ENCODE measurements at regions not wholly inside any gene's neighbourhood (a gene's known extent, or its start where the extent isn't known, plus 50 kb on each side); places are given as distances from the start of the nearest gene placed in this dataset.

DNA sequence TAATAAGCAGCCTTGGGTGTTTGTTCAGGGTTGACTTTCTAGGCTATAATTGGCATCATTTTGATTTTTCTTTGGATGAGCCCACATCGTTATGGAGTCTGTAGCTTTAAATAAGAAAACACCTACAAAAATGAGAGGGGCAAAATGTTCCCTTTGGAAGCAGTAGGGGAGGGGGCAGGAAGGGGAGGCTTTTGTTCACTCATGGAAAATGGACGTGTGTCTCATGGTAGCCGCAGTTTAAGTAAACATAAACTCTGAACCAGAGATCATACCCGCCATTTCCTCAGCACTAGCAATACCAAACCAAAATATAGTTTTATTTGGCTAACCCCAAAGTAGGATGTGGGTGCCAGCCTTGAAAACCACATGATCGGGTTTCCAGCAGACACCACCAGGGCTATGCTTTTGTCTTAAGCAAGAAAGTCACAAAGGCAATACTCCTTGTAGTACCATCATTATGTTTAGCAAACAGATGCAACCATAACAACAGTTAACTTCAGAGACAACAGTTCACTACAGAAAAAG is 572.5 kb upstream of the JAG1 start:
- Histone ChIP-seq H2AFZ (ENCODE audit: low read depth) (no peak overlapping the region), H3K9ac (no peak overlapping the region), H3K4me2 (no peak overlapping the region), H3K4me3 (IDR thresholded peaks at IDR 0.05; ENCODE audit: insufficient read depth, low read depth, low read length) (no peak overlapping the region), H4K20me1 (ENCODE audit: insufficient read depth) (no peaks in the 10 kb centered on the region), H3K4me1 (ENCODE audit: low read depth, poor library complexity, severe bottlenecking) (no peaks in the 10 kb centered on the region), H3K79me2 (ENCODE audit: insufficient read depth, low read depth) (no peaks in the 10 kb centered on the region), H3K36me3 (ENCODE audit: insufficient read depth) (no peaks in the 10 kb centered on the region), H3K27me3 (ENCODE audit: insufficient read depth, low read depth) (no peaks in the 10 kb centered on the region), H3K27ac (no peak overlapping the region)
- TF ChIP-seq, protein P1, sequence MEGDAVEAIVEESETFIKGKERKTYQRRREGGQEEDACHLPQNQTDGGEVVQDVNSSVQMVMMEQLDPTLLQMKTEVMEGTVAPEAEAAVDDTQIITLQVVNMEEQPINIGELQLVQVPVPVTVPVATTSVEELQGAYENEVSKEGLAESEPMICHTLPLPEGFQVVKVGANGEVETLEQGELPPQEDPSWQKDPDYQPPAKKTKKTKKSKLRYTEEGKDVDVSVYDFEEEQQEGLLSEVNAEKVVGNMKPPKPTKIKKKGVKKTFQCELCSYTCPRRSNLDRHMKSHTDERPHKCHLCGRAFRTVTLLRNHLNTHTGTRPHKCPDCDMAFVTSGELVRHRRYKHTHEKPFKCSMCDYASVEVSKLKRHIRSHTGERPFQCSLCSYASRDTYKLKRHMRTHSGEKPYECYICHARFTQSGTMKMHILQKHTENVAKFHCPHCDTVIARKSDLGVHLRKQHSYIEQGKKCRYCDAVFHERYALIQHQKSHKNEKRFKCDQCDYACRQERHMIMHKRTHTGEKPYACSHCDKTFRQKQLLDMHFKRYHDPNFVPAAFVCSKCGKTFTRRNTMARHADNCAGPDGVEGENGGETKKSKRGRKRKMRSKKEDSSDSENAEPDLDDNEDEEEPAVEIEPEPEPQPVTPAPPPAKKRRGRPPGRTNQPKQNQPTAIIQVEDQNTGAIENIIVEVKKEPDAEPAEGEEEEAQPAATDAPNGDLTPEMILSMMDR (conservative IDR thresholded peaks at IDR 0.05; ENCODE audit: low read depth, low read length) = no peak

DNA sequence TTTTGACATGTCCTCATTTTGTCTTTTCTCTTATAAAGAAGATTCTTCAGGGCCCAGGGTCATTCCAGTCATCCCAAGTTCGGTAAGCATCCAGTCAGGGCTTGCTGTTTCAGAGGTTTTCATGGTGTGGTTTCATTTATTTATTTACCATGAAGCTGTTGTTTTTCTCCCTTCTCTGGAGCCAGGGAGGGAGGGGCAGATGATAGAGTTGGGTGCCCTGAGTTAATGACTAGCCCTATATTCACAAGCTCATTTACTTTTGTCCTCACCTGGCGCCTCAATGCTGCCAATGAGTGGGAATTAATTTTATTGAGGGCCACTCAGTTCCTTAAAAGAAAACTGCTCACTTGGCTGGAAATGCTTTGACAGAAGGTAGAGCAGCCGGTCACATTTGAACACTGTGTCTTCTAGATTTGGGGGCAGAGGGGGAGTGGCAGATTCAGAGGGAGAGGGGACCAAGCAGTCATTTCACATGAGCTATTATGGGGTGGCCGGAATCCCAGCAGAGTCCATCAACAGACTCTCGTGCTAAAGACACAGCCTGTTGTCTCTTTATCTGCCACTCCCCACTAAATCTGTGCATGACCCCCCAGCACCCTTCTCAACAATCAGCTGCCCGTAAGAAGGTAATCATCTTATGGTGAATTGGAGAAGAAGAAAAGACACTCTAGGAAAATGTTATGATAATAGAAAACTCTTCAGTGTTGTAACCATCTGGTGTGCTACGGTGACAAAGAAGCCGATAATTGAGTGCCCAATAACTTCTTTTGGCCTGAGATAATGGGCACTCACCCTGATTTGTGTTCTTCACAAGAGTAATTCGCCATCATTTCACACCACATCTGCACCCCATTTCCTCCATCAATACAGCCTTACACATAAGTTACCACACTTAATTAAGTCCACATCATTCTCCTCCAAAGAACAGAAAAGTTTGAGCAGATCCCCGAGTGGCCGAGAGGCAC is 573.5 kb upstream of the JAG1 start:
- Histone ChIP-seq H3K4me1 (ENCODE audit: low read depth, poor library complexity, severe bottlenecking) (no peaks in the 10 kb centered on the region), H2AFZ (ENCODE audit: low read depth) (no peak overlapping the region), H3K36me3 (ENCODE audit: insufficient read depth) (no peaks in the 10 kb centered on the region), H3K27me3 (ENCODE audit: insufficient read depth, low read depth) (no peaks in the 10 kb centered on the region), H4K20me1 (ENCODE audit: insufficient read depth) (no peaks in the 10 kb centered on the region), H3K27ac (no peak overlapping the region), H3K4me2 (no peak overlapping the region), H3K79me2 (ENCODE audit: insufficient read depth, low read depth) (no peaks in the 10 kb centered on the region), H3K9ac (no peak overlapping the region), H3K4me3 (IDR thresholded peaks at IDR 0.05; ENCODE audit: insufficient read depth, low read depth, low read length) (no peak overlapping the region)
- TF ChIP-seq, protein P1 (conservative IDR thresholded peaks at IDR 0.05; ENCODE audit: low read depth, low read length) = no peak

DNA sequence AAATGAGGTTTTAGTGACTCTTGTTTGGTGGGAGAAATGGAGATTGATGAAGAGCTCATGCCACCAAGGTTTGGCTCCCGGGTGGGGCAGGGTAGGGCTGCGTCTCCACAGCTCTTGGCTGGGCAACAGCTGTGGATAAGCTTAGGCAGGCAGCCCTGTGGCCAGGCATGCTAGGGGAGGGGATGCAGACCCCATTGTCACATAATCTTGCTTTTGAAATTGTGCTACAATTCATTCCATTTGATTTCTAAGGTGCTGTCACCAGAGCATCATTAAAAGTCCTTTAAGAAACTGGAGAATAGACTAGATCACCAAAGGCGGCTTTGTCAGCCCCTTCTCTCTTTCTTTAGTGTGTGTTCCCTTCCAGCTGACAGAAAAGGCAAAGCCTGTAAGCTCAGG is 574.2 kb upstream of the JAG1 start:
- Histone ChIP-seq H3K9ac (no peak overlapping the region), H3K36me3 (ENCODE audit: insufficient read depth) (no peaks in the 10 kb centered on the region), H3K4me3 (IDR thresholded peaks at IDR 0.05; ENCODE audit: insufficient read depth, low read depth, low read length) (no peak overlapping the region), H3K4me2 (no peak overlapping the region), H3K27me3 (ENCODE audit: insufficient read depth, low read depth) (no peaks in the 10 kb centered on the region), H3K4me1 (ENCODE audit: low read depth, poor library complexity, severe bottlenecking) (no peaks in the 10 kb centered on the region), H2AFZ (ENCODE audit: low read depth) (no peak overlapping the region), H4K20me1 (ENCODE audit: insufficient read depth) (no peaks in the 10 kb centered on the region), H3K27ac (no peak overlapping the region), H3K79me2 (ENCODE audit: insufficient read depth, low read depth) (no peaks in the 10 kb centered on the region)
- TF ChIP-seq, protein P1 (conservative IDR thresholded peaks at IDR 0.05; ENCODE audit: low read depth, low read length) = no peak

DNA sequence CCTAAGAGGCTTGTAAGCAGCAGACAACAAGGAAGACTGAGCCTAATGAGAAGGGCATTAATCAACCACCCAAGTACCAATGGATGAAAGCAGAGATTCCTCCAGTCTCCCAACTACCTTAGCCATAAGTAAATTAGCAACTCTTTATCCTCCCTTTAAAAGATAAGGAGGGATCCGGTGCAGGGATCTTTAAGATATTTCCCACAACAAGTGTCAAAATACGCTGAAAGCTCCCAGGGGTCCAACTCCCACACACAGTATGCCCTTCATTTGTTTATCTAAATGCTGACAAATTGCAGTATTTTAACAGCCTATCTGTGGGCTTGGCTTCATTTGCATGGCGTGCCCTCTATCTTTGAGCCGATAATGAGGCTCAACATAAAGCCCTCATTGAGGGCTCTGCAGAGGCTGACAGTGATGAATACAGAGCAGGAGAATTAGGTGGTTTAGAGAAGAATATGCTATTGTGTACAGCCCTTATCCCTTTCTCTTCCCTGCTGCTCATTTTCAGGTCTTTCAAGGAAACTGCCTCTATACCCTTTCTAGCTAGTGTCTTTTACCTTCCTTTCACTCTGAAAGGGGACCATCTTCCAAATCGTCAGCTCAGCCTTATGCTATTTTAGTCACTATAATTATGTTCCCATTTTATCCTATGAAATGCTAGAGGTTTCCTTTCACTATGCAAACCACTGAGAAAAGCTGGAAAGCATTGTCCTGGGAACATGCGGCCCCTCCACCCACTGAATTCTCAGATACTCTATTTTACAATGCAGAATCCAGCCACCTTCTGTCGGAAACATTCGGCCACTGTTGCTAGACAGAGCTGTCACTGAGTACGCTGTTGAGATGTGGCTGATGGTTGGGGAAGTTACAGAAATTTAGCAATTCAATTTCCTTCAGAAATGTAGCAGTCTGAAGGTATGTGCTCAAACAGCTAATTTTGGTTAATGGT is 575.2 kb upstream of the JAG1 start:
- no peaks in the 10 kb centered on the region for H3K79me2 ChIP-seq (ENCODE audit: insufficient read depth, low read depth)
- no peak overlapping the region for H3K27ac ChIP-seq
- H3K36me3 ChIP-seq (ENCODE audit: insufficient read depth) = no peaks in the 10 kb centered on the region
- TF ChIP-seq, protein P1 (conservative IDR thresholded peaks at IDR 0.05; ENCODE audit: low read depth, low read length) = no peak
- no peaks in the 10 kb centered on the region for H3K27me3 ChIP-seq (ENCODE audit: insufficient read depth, low read depth)
- H2AFZ ChIP-seq (ENCODE audit: low read depth) = no peak overlapping the region
- no peak overlapping the region for H3K4me2 ChIP-seq
- no peaks in the 10 kb centered on the region for H3K4me1 ChIP-seq (ENCODE audit: low read depth, poor library complexity, severe bottlenecking)
- no peak overlapping the region for H3K9ac ChIP-seq
- no peak overlapping the region for H3K4me3 ChIP-seq (IDR thresholded peaks at IDR 0.05; ENCODE audit: insufficient read depth, low read depth, low read length)
- no peaks in the 10 kb centered on the region for H4K20me1 ChIP-seq (ENCODE audit: insufficient read depth)

All from KMS-11 (cell line).